Fibroblast of lung (primary cell): ENCODE measurements at regions not wholly inside any gene's neighbourhood (a gene's known extent, or its start where the extent isn't known, plus 50 kb on each side); places are given as distances from the start of the nearest gene placed in this dataset.

Experiments used
- DNase-seq, 2 donors: peaks; one replicate each; pipeline versions ENCODE4 v3.0.0 to v3.0.0-alpha.2; 2010; ENCODE audit warnings: low read depth in 2 of 2
- H2AFZ ChIP-seq: 2 replicates; pipeline ENCODE4 v1.5.1; 2012; ENCODE audit warnings: low read length, control low read depth, inconsistent platforms
- H3K27ac ChIP-seq: 2 replicates; pipeline ENCODE4 v1.5.1; 2011; ENCODE audit warnings: low read length, control low read depth; ENCODE audit not compliant: insufficient read depth
- H3K27me3 ChIP-seq: 2 replicates; pipeline ENCODE4 v1.5.1; 2011; ENCODE audit warnings: mild to moderate bottlenecking, low read length; ENCODE audit not compliant: control insufficient read depth, insufficient read depth
- H3K36me3 ChIP-seq: 2 replicates; pipeline ENCODE4 v1.5.1; 2011; ENCODE audit warnings: low read length; ENCODE audit not compliant: control insufficient read depth, insufficient read depth
- H3K4me1 ChIP-seq: 2 replicates; pipeline ENCODE4 v1.5.1; 2011; ENCODE audit warnings: low read length; ENCODE audit not compliant: control insufficient read depth, insufficient read depth; ENCODE audit errors: extremely low read depth
- H3K4me2 ChIP-seq: 2 replicates; pipeline ENCODE4 v1.5.1; 2011; ENCODE audit warnings: low read length, control low read depth; ENCODE audit not compliant: insufficient read depth; ENCODE audit errors: extremely low read depth
- H3K4me3 ChIP-seq, 4 experiments: fragments of 200-600 bp in 1 of 4; sonication (generic) in 1 of 4; replicated peaks in 1 of 4; 2 replicates each; pipeline ENCODE4 v1.5.1; 2011 to 2016; ENCODE audit warnings: low read length in 4 of 4, low read depth in 3 of 4, mild to moderate bottlenecking in 3 of 4, control low read depth in 2 of 4, inconsistent platforms in 1 of 4, mixed read lengths in 1 of 4; ENCODE audit not compliant: insufficient read depth in 1 of 4; ENCODE audit errors: control extremely low read depth in 1 of 4
- H3K79me2 ChIP-seq: 2 replicates; pipeline ENCODE4 v1.5.1; 2012; ENCODE audit warnings: mild to moderate bottlenecking, low read length, inconsistent platforms; ENCODE audit not compliant: control insufficient read depth, insufficient read depth
- H3K9ac ChIP-seq: 2 replicates; pipeline ENCODE4 v1.5.1; 2011; ENCODE audit warnings: mild to moderate bottlenecking, low read length, control low read depth; ENCODE audit not compliant: insufficient read depth
- H3K9me3 ChIP-seq: 2 replicates; pipeline ENCODE4 v1.5.1; 2012; ENCODE audit warnings: low read depth, low read length; ENCODE audit not compliant: control insufficient read depth, insufficient read depth
- H4K20me1 ChIP-seq: 2 replicates; pipeline ENCODE4 v1.5.1; 2011; ENCODE audit warnings: low read length; ENCODE audit not compliant: control insufficient read depth, insufficient read depth; ENCODE audit errors: extremely low read depth
- CTCF ChIP-seq, 2 donors: IDR thresholded peaks in 1 of 2; conservative IDR thresholded peaks in 1 of 2; 1 replicate in 1 of 2; 2 replicates in 1 of 2; pipeline ENCODE4 v1.5.1; 2011 to 2012; ENCODE audit warnings: low read length in 2 of 2, control low read depth in 1 of 2, inconsistent platforms in 1 of 2, low read depth in 1 of 2, mild to moderate bottlenecking in 1 of 2
- EZH2 ChIP-seq: IDR thresholded peaks from 2 replicates; pipeline ENCODE4 v1.5.1; 2012; ENCODE audit warnings: low read length, control low read depth, mild to moderate bottlenecking; ENCODE audit errors: missing control alignments

- no peak for DNase-seq
- no peak overlapping the region for H3K4me2 ChIP-seq
These were observed 86.3 kb downstream of the SNX5 start for GRCh38 chr20:17882065-17882833.

GRCh38 chr20:17881741-17882064 is 86.9 kb downstream of the SNX5 start:
- DNase-seq: no peak
- Histone ChIP-seq H3K36me3 (no peaks in the 10 kb centered on the region), H3K79me2 (no peaks in the 10 kb centered on the region), H3K9ac (no peak overlapping the region), H3K4me3 (no peak overlapping the region), H3K4me2 (no peak overlapping the region), H3K27me3 (no peaks in the 10 kb centered on the region), H4K20me1 (no peaks in the 10 kb centered on the region), H3K27ac (no peak overlapping the region), H2AFZ (no peak overlapping the region), H3K9me3 (no peaks in the 10 kb centered on the region), H3K4me1 (no peaks in the 10 kb centered on the region)
- TF ChIP-seq CTCF (conservative IDR thresholded peaks at IDR 0.05 in 1 of 2, IDR thresholded peaks at IDR 0.05 in 1 of 2; ENCODE audit: low read depth in 1 of 2, low read length in 2 of 2) (no peak), EZH2 (no peak)

More at GRCh38 chr20:17882065-17882833, 86.3 kb downstream of the SNX5 start:
- H4K20me1 ChIP-seq: no peaks in the 10 kb centered on the region
- H3K27me3 ChIP-seq: no peaks in the 10 kb centered on the region
- TF ChIP-seq CTCF (conservative IDR thresholded peaks at IDR 0.05 in 1 of 2, IDR thresholded peaks at IDR 0.05 in 1 of 2; ENCODE audit: low read depth in 1 of 2, low read length in 2 of 2) (no peak), EZH2 (no peak)
- no peaks in the 10 kb centered on the region for H3K4me1 ChIP-seq
- no peaks in the 10 kb centered on the region for H3K9me3 ChIP-seq
- no peaks in the 10 kb centered on the region for H3K36me3 ChIP-seq
- no peaks in the 10 kb centered on the region for H3K79me2 ChIP-seq
- no peak overlapping the region for H3K9ac ChIP-seq
- H3K27ac ChIP-seq: no peak overlapping the region
- no peak overlapping the region for H3K4me3 ChIP-seq
- no peak overlapping the region for H2AFZ ChIP-seq

GRCh38 chr20:17878912-17879602 is 89.5 kb downstream of the SNX5 start:
- no peaks in the 10 kb centered on the region for H3K27me3 ChIP-seq
- H3K4me3 ChIP-seq: no peak overlapping the region
- H3K4me2 ChIP-seq: no peak overlapping the region
- H3K9me3 ChIP-seq: no peaks in the 10 kb centered on the region
- no peak overlapping the region for H2AFZ ChIP-seq
- DNase-seq: no peak
- H3K9ac ChIP-seq: no peak overlapping the region
- TF ChIP-seq CTCF (conservative IDR thresholded peaks at IDR 0.05 in 1 of 2, IDR thresholded peaks at IDR 0.05 in 1 of 2; ENCODE audit: low read depth in 1 of 2, low read length in 2 of 2): no peak
- TF ChIP-seq EZH2: no peak
- no peak overlapping the region for H3K27ac ChIP-seq
- peaks cover 13% of the 10 kb centered on the region for H3K4me1 ChIP-seq
- no peaks in the 10 kb centered on the region for H3K79me2 ChIP-seq
- H4K20me1 ChIP-seq: no peaks in the 10 kb centered on the region
- H3K36me3 ChIP-seq: no peaks in the 10 kb centered on the region
